GM18502 (cell line): ENCODE measurements at regions not wholly inside any gene's neighbourhood (a gene's known extent, or its start where the extent isn't known, plus 50 kb on each side); places are given as distances from the start of the nearest gene placed in this dataset.

Experiments
- ATAC-seq: cut with Tn5 transposase; IDR thresholded peaks from one replicate; pipeline ENCODE4 v1.9.1; 2021; ENCODE audit warnings: mild to moderate bottlenecking; ENCODE audit not compliant: unreplicated experiment, poor library complexity

DNA sequence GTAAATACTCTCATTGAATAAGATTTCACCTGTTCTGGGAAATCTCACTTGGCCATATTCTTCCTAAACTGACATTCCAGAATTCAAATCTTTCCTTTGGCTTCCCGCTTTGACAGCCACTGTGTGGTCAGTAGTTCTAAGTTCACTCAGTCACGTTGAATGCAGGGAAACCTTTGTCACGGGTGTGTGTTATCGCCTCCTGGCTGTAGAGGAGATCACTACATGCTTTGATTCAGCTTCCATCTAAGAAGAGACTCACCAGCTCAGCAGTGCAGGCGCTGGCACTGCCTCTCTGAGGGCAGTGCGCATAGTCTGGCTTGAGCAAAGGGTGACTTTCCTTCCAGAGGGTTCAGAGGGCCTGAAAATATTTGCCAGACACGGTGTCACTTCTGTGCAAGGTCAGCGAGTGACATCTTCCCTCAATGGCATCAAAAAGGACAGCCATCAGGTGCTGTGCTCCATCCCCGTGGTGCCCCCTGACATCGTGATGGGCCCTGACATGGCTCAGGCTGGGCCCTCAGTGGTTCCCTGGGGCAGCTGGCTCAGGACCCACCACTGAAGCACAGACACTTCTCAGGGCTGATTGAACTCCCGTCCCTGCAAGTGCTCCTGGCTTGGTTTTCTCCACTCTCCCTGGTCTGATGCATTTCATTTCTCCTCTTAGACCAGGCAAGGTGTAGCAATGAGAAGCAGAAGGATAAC lies 635.4 kb upstream of the ARGLU1 start:
- peak; percentile 49 for ATAC-seq

DNA sequence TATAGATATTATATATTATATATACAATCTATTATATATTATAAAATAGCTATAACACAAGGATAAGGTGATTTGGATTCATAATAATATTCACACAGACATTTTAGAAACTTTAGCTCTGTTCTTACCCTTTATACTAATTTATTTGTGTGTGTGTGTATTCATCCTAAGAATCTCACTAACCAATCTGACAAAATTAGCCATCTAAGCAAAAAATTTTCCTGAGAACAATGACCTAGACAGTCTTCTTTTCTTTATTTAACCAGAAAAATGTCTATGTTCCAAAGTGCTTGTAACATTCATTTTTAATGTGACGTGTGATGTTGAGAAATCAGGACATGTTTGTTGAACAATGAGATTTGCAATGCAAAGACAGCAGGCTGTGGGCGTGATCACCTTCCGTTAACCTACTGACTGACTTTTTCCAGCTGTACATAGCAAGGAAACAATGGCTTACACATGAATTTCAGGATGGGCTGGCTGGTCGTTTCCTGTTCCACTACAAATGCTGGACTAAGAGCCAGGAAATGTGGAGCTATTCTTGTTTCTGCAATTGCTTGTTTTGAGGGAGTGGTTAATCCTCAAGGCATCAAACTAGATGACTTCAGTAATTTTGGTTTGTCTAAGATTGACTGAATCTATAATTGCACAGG lies 634.6 kb upstream of the ARGLU1 start:
- ATAC-seq = no peak

DNA sequence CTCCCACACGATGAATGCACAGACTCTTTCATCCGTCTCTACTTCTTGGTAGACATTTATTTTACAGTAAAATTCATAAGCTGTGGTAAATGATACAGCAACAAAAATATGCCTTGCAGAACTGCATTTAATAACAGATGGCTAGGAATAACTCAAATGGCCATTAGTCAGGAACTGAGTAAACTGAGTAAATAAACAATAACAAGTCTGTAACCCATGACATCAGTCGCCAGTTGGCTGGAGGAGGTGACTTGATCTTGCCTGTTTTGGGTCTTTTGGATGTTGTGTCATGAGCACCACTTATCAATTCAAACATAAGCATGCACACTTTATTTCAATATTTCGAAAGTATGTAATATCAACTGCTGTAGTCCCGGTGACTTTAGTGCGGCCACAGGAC lies 632.6 kb upstream of the ARGLU1 start:
- no peak for ATAC-seq

DNA sequence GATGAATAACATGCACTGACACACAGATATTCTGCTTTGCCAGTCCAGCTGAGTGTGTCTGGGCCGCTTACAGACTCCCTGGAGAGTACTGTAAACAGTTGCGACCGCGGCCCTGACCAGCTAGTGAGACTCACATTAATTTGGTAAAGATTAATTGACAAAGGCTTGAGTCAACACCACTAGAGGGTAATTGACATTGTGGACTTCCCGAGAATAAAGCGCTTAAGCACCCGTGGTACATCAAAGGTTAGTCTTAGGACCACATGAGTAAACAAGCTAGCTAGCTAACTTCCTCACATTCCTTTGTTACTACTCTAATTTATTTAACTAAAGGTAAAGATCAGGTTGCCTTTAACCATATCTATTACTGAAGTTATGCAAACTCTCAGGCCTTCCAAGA lies 624.4 kb upstream of the ARGLU1 start:
- ATAC-seq = no peak

DNA sequence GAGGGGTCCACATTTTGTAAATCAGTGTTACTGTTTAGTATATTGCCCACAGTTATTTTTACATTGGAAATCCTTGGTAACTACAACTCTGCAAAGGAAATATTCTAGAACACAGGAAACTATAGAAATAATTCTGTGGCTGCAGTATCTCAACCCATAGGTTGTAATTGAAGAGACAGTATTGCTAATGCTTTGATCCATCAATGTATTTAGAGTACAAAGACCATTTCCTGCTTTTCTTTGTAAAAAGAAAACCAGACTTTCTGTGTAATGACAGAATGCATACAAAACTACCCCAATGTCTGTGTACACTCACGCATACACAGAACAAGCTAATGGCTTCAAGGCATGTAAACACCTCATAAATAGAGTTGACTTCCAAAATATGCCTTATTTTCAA lies 622.1 kb upstream of the ARGLU1 start:
- ATAC-seq = no peak

DNA sequence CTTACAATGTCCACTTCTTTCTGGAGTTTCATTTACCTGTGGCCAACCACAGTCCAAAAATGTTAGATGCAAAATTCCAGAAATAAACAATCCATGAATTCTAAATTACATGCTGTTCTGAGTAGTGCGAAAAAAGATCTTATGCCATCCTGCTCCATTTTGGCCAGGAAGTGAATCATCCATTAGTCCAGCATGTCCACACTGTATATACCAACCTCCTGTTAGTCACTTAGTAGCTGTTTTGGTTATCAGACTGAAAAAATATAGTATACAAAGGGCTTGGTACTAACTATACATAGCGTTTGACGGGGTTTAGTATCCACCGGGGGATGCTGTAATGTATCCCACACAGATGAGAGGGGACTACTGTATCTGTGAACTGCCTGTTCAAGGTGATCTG lies 618.0 kb upstream of the ARGLU1 start:
- no peak for ATAC-seq

DNA sequence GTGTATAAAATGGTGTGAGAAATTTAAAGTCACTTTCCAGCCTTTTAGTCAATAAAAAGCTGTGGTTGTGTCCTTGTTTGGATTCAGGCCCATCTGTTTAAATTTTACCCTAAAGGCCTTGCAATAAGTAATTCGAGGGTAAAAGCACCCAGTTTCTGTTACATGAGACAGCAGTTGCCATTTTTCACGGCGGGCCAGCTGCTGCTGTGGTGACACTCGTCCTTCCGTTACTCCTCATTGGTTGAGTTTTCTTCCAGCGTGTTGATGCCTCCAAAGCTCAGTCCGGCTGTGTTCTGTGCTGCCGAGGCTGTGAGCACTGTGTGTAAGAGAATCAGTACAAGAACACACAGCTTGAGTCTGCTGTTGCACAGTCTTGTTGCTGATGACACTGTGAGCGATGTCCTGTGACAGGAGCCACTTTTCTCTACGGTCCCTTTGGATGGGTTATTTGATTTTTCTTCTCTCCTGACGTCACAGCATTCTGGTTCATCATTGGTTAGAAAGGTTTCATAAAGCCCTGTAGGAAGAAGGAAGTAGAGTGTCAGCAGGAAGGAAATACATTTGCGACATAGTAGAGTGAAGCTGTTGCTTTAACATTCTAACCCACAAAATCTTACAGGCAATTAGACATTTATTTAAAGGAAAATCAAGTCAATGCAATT lies 602.5 kb upstream of the ARGLU1 start:
- ATAC-seq = no peak

DNA sequence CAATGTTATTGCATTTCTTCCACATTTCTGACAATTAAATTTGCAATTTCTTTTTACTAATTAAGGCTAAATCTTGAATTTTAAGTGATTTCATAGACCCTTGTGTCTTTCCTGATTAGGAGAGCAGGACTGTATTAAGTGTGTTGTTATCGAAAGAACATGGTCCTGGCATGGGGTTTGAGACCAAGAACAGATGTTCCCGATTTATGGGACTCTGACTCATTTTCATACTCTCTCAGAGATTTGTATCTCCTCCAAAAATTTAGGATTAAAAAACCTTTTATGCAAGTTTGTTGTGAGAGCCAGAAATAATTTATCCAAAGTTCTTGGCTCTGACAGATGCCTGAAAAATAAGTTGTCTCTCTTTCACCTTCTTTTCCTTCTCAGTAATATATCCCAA lies 589.3 kb upstream of the ARGLU1 start:
- no peak for ATAC-seq

DNA sequence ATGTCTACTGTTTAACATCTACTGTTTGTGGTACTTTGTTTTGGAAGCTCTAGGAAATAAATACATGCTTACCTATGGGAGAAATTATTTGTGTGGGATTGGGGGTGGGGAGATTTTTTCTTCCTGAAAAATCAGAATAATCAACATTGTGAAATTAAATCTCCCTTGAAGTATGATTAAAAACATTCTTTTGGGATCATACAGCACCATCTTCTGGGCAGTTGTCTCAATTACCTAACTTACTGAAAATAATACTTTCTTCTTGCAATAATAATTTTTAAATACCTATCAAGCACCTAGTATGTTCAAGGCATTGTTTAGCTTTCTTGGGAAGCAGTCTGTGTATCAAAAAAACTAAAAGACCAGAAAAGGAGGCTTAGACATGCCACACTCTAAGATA lies 576.5 kb upstream of the ARGLU1 start:
- no peak for ATAC-seq

DNA sequence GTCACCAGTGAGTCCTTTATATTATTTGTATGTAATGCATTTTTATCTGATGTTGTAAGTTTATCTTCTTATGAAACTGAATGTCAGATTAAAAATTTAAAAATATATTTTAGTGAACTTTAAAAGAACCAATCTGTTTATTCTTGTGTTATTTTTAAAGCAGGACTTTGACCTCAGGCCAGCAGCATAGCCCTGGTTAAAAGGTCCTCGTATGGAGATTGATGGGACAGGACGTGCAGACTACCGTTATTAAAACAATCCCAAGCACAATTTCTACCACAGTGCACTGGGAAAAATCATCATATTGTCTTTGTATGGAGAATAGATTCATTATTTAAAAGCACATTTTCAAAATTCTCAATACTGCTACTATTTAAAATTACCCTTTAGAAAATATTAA lies 573.8 kb upstream of the ARGLU1 start:
- no peak for ATAC-seq

DNA sequence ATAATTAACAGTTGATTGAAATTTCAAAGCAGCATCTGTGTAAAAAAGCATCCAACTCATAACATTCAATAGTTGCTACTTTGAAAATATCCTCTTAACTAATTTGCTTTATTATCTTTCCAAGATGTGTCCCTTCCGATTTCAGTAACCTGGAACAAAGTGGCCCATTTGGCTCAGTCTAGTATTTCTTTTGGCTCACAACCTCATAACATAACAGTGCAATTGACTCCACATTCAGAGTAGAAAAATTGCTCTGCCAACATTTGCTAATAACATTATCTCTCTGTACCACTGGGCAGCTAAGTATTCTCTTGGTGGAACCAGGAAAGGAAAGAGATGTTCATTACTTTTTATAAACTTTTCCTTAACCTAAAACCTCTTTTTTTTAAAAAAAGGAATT lies 571.1 kb upstream of the ARGLU1 start:
- ATAC-seq = no peak

DNA sequence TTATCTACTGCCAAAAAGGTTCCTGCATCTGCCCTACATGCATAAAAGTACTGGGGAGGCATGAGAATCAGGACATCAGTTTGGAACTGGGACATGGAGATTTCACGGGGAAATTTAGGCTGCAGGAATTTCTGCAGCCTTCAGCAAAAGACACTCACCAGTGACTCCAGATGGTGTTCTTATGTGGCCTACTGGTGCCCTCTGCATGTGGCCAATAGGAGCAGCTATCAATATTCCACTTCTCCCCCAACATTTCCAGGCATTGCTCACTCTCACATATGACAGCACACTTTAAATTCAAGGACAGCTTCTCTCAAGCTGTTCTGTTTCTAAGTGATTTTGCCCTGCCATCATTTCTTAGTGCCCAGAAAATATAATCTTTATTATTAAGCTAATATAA lies 570.5 kb upstream of the ARGLU1 start:
- no peak for ATAC-seq

DNA sequence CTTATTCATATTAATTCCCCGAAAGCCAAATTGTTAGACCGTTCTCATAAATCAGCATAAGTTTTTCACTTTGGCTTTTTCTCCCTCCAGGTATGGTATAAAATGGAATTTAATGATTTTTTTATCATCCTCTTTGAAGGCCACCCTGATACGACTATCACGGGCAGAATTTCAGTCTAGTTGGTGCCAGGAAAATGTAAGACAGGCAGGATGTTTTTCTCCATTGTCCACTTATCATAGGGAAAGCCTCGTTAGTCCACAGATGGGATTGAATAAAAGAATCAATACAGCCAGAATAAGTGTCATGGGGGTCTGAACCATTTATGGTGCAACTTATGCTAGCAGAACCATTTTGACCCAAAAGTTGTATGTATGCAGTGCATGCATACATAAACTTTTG lies 566.0 kb upstream of the ARGLU1 start:
- ATAC-seq = no peak

DNA sequence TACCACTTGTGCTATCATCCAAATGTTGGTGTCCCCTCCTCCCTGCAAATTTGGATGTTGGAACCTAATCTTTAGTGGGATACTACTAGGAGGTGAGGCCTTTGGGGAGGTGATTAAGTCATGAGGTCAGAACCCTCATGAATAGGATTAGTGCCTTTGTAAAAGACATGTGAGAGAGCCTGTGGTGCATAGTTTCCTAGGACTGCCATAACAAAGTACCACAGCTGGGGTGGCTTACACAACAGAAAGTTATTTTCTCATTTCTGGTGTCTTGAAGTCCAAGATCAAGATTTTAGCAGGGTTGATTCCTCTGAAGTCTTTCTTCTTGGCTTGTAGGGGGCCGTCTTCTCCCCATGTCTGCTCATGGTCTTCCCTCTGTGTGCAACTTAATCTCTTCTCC lies 562.6 kb upstream of the ARGLU1 start:
- no peak for ATAC-seq

DNA sequence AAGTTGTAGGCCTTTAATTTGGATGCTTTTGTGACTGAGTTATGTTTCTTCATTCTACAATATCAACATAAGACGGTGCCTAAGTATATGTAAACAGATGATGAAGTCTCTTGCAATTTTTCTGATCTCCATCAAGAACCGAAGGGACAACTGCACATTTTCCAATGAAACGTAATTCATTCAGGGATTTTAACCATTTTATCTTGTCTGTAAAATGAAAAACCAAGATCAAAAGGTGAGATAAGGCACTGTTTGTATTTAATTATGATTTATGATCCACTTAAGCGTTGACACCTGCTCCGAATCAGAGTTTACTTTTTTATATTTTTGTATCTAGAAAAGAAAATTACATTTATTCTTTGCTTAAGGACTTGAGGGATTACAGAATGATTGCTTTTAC lies 556.8 kb upstream of the ARGLU1 start:
- no peak for ATAC-seq

DNA sequence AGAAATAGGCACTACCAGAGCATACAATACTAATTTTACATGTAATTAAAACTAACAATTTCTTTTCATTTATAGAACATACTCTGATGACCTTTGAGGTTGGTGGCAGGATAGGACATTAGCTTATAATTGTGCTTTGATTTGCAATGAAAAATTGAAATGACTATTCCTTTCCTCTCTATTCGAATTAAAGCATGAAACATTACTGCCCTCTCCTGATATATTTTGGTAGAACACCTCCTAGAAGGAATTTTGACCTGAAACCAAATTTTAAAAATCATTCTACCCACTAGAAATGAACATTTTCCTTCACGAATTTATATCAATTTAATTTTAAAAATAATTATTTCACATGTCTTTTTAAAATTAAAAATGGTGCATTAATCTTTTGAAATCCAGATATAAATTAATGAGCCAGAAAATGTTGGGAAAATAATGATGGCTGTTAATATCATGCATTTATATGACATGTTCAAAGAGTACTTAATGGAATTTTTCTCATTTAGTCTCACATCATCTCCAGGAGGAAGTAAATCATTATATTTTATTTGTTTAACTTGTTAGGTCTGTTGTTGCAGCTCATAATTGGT lies 556.3 kb upstream of the ARGLU1 start:
- ATAC-seq = no peak

DNA sequence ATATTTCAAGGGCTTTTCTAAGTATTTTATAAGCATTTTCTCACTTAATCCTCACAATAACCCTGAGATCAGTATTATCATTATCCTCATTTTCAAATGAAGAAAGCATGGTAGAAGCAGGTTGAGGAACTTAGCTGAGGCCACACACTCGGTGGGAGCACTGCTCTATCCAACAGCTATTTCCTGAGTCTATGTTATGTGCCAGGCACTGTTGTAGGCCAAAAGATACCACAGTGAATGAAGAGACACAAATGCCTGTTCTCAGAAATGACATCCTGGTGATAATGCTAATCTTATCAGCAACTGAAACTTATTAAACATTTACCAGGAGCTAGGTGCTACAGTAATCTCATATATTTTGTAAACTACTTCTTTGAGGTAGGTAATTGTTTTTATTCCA lies 553.9 kb upstream of the ARGLU1 start:
- no peak for ATAC-seq

DNA sequence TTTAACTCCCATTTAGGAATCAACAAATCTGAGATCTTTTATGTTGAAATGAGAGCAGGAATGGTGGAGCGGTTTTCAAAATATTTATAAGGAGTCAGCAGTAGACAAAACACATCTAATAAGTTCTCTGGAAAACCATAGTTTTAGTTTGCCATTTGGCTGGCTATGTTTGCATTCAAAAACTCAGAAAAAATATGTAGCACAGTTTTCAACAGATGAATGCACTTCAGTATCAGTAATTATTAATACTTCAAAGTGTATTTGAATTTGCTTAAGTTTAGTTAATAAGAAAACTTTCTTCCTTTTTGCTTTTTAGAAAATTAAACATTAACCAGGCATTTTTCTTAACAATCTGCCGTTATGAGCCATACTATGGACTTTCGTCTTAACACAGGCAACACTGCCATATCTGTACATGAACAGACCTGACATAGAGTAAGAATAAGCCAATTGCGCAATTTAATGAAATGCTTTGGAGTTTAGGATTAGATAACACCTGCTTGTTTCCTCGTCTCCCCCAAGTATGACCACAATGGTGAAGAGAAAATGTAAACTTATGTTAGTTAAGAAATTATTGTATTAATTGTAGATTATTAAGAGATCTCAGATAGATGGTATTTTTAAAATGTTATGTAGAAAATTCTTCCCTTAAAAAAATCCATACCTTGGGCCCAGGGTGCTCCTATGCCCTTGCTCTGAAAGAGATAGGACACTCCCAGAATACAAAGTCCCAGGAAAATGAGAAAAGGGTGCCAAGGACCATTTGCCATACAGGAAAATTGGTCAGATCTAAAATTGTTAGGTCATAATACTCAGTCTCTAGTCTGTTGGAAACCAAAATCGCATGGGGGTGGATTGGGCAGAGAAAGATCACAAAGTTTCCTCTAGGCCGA lies 552.3 kb upstream of the ARGLU1 start:
- ATAC-seq = no peak

DNA sequence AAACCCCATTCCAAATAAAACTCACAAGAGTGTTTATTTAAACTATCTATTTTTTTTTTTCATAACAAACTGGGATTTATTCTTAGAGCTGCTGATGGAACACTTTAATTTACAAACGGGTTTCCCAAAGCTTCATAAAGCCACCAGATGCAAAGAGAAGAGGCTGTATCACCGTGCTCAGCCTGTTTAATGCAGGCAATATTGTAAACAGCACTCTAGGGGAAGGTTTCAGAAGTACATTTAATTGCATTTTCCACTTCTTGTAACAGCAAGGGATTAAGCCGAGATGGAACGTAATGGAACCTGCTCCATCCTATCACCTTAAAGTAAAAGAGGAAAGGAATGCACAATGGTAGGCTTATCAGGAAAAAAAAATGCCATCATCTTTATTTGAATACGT lies 550.6 kb upstream of the ARGLU1 start:
- ATAC-seq = no peak

DNA sequence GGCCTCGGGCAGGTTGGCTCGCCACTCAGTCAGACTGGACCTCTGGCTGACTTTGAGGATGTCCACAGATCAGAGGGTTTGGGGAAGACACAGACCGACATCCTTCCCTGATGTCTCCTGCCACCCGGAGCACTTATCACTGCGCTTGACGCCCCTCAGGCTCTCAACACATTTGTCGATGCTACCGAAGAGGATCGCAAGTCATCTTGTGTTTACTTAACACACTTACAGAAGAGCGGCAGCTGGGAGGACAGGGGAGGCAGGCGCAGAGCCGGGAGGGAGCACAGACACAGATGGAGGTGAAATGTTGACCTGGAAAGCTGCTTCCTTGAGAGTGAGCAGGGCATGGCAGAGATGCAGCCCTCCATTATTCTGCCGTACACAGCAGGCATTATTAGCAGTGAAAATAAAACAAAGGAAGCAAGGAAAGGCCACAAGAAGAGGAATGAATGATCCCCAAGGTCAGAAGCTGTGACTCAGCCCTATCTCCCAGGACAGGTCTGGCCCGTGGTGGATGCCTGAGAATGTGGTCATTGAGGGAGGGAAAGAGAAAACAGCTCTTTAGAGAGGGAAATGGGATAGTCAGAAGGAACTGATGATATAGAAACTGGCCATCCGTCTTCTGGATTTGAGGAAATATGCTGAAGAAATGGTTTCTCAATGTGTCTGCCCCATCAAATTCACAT lies 549.5 kb upstream of the ARGLU1 start:
- no peak for ATAC-seq
